ENCODE measurements at regions not wholly inside any gene's neighbourhood (a gene's known extent, or its start where the extent isn't known, plus 50 kb on each side); places are given as distances from the start of the nearest gene placed in this dataset.

- TF ChIP-seq POLR2AphosphoS5 (IDR thresholded peaks at IDR 0.05; ENCODE audit: low read depth, low read length), result no peak
- no peak for TF ChIP-seq SPI1 (IDR thresholded peaks at IDR 0.05; ENCODE audit: low read depth, low read length)
- no peak for TF ChIP-seq TAF1 (IDR thresholded peaks at IDR 0.05; ENCODE audit: low read depth, low read length)
- no peak for TF ChIP-seq POU2F2 (IDR thresholded peaks at IDR 0.05; ENCODE audit: low read depth, low read length)
- TF ChIP-seq PAX5 (IDR thresholded peaks at IDR 0.05; ENCODE audit: insufficient read depth, low read length, severe bottlenecking), result no peak
- no peak for TF ChIP-seq POLR2A (IDR thresholded peaks at IDR 0.05; ENCODE audit: low read depth, low read length)
- FAIRE-seq, result no peak
- DNase-seq (ENCODE audit: insufficient read length, low spot score), result no peak
Observed at GRCh38 chr5:53240661-53241060, 131.1 kb upstream of the MOCS2 start.

GRCh38 chr5:53241572-53241971 is 132.0 kb upstream of the MOCS2 start:
- no peak for TF ChIP-seq POLR2A (IDR thresholded peaks at IDR 0.05; ENCODE audit: low read depth, low read length)
- TF ChIP-seq PAX5 (IDR thresholded peaks at IDR 0.05; ENCODE audit: insufficient read depth, low read length, severe bottlenecking), result no peak
- no peak for TF ChIP-seq POU2F2 (IDR thresholded peaks at IDR 0.05; ENCODE audit: low read depth, low read length)
- TF ChIP-seq POLR2AphosphoS5 (IDR thresholded peaks at IDR 0.05; ENCODE audit: low read depth, low read length), result no peak
- no peak for TF ChIP-seq TAF1 (IDR thresholded peaks at IDR 0.05; ENCODE audit: low read depth, low read length)
- no peak for TF ChIP-seq SPI1 (IDR thresholded peaks at IDR 0.05; ENCODE audit: low read depth, low read length)
- no peak for FAIRE-seq
- no peak for DNase-seq (ENCODE audit: insufficient read length, low spot score)

GRCh38 chr5:53243403-53243802 is 133.8 kb upstream of the MOCS2 start:
- DNase-seq (ENCODE audit: insufficient read length, low spot score), result no peak
- FAIRE-seq, result no peak
- TF ChIP-seq POLR2AphosphoS5 (IDR thresholded peaks at IDR 0.05; ENCODE audit: low read depth, low read length) (no peak), TAF1 (IDR thresholded peaks at IDR 0.05; ENCODE audit: low read depth, low read length) (no peak), SPI1 (IDR thresholded peaks at IDR 0.05; ENCODE audit: low read depth, low read length) (no peak), PAX5 (IDR thresholded peaks at IDR 0.05; ENCODE audit: insufficient read depth, low read length, severe bottlenecking) (no peak)

- DNase-seq (ENCODE audit: insufficient read length, low spot score), result no peak
- FAIRE-seq, result no peak
- peak; percentile 35; the same call in 1 of the 2 replicates for TF ChIP-seq SPI1 (IDR thresholded peaks at IDR 0.05; ENCODE audit: low read depth, low read length)
- no peak for TF ChIP-seq POLR2A (IDR thresholded peaks at IDR 0.05; ENCODE audit: low read depth, low read length)
Observed at GRCh38 chr5:53246042-53246836, 136.7 kb upstream of the MOCS2 start.

GRCh38 chr5:53249529-53250200 is 140.1 kb upstream of the MOCS2 start:
- TF ChIP-seq PAX5 (IDR thresholded peaks at IDR 0.05; ENCODE audit: insufficient read depth, low read length, severe bottlenecking) (no peak), POLR2AphosphoS5 (IDR thresholded peaks at IDR 0.05; ENCODE audit: low read depth, low read length) (no peak), POLR2A (IDR thresholded peaks at IDR 0.05; ENCODE audit: low read depth, low read length) (no peak), SPI1 (IDR thresholded peaks at IDR 0.05; ENCODE audit: low read depth, low read length) (no peak), POU2F2 (IDR thresholded peaks at IDR 0.05; ENCODE audit: low read depth, low read length) (no peak), TAF1 (IDR thresholded peaks at IDR 0.05; ENCODE audit: low read depth, low read length) (no peak)
- FAIRE-seq (no peak), DNase-seq (ENCODE audit: insufficient read length, low spot score) (no peak)

- FAIRE-seq (no peak), DNase-seq (ENCODE audit: insufficient read length, low spot score) (no peak)
- TF ChIP-seq POLR2AphosphoS5 (IDR thresholded peaks at IDR 0.05; ENCODE audit: low read depth, low read length) (no peak), PAX5 (IDR thresholded peaks at IDR 0.05; ENCODE audit: insufficient read depth, low read length, severe bottlenecking) (no peak), POU2F2 (IDR thresholded peaks at IDR 0.05; ENCODE audit: low read depth, low read length) (no peak), POLR2A (IDR thresholded peaks at IDR 0.05; ENCODE audit: low read depth, low read length) (no peak), SPI1 (IDR thresholded peaks at IDR 0.05; ENCODE audit: low read depth, low read length) (no peak), TAF1 (IDR thresholded peaks at IDR 0.05; ENCODE audit: low read depth, low read length) (no peak)
Observed at GRCh38 chr5:53250201-53250550, 140.6 kb upstream of the MOCS2 start.

- DNase-seq (ENCODE audit: insufficient read length, low spot score) (no peak), FAIRE-seq (no peak)
Observed at GRCh38 chr5:53253421-53253871, 143.9 kb upstream of the MOCS2 start.

GRCh38 chr5:53256746-53257145 is 147.2 kb upstream of the MOCS2 start:
- TF ChIP-seq POLR2A (IDR thresholded peaks at IDR 0.05; ENCODE audit: low read depth, low read length) (no peak), POU2F2 (IDR thresholded peaks at IDR 0.05; ENCODE audit: low read depth, low read length) (no peak), POLR2AphosphoS5 (IDR thresholded peaks at IDR 0.05; ENCODE audit: low read depth, low read length) (no peak), TAF1 (IDR thresholded peaks at IDR 0.05; ENCODE audit: low read depth, low read length) (no peak), PAX5 (IDR thresholded peaks at IDR 0.05; ENCODE audit: insufficient read depth, low read length, severe bottlenecking) (no peak), SPI1 (IDR thresholded peaks at IDR 0.05; ENCODE audit: low read depth, low read length) (no peak)
- DNase-seq (ENCODE audit: insufficient read length, low spot score) (no peak), FAIRE-seq (no peak)

More at GRCh38 chr5:53253421-53253871, 143.9 kb upstream of the MOCS2 start:
- TF ChIP-seq PAX5 (IDR thresholded peaks at IDR 0.05; ENCODE audit: insufficient read depth, low read length, severe bottlenecking) (no peak), POLR2A (IDR thresholded peaks at IDR 0.05; ENCODE audit: low read depth, low read length) (no peak), POLR2AphosphoS5 (IDR thresholded peaks at IDR 0.05; ENCODE audit: low read depth, low read length) (no peak), SPI1 (IDR thresholded peaks at IDR 0.05; ENCODE audit: low read depth, low read length) (no peak), TAF1 (IDR thresholded peaks at IDR 0.05; ENCODE audit: low read depth, low read length) (no peak), POU2F2 (IDR thresholded peaks at IDR 0.05; ENCODE audit: low read depth, low read length) (no peak)

- FAIRE-seq, result no peak
- TF ChIP-seq SPI1 (IDR thresholded peaks at IDR 0.05; ENCODE audit: low read depth, low read length) (no peak), PAX5 (IDR thresholded peaks at IDR 0.05; ENCODE audit: insufficient read depth, low read length, severe bottlenecking) (no peak), TAF1 (IDR thresholded peaks at IDR 0.05; ENCODE audit: low read depth, low read length) (no peak), POLR2AphosphoS5 (IDR thresholded peaks at IDR 0.05; ENCODE audit: low read depth, low read length) (no peak), POLR2A (IDR thresholded peaks at IDR 0.05; ENCODE audit: low read depth, low read length) (no peak), POU2F2 (IDR thresholded peaks at IDR 0.05; ENCODE audit: low read depth, low read length) (no peak)
- DNase-seq (ENCODE audit: insufficient read length, low spot score), result no peak
Observed at GRCh38 chr5:53257806-53258373, 148.3 kb upstream of the MOCS2 start.

All from GM12891 (cell line).